Parathyroid adenoma (tissue), 2 donors: ENCODE measurements at regions not wholly inside any gene's neighbourhood (a gene's known extent, or its start where the extent isn't known, plus 50 kb on each side); places are given as distances from the start of the nearest gene placed in this dataset.

ENCODE experiments used
- H2AFZ ChIP-seq: fragments of 300-600 bp; sonication (generic); one replicate; pipeline ENCODE4 v1.7.0; 2017; ENCODE audit warnings: antibody characterized with exemption, mild to moderate bottlenecking
- H3K27ac ChIP-seq: fragments of 300-600 bp; sonication (generic); one replicate; pipeline ENCODE4 v1.7.0; 2017
- H3K27me3 ChIP-seq: fragments of 300-600 bp; sonication (generic); one replicate; pipeline ENCODE4 v1.7.0; 2017; ENCODE audit warnings: low read length; ENCODE audit not compliant: control insufficient read depth, insufficient read depth
- H3K36me3 ChIP-seq: fragments of 300-600 bp; sonication (generic); one replicate; pipeline ENCODE4 v1.7.0; 2017; ENCODE audit warnings: low read length; ENCODE audit not compliant: control insufficient read depth, insufficient read depth
- H3K4me1 ChIP-seq: fragments of 300-600 bp; sonication (generic); one replicate; pipeline ENCODE4 v1.7.0; 2017; ENCODE audit warnings: control low read depth
- H3K4me2 ChIP-seq: fragments of 300-600 bp; sonication (generic); one replicate; pipeline ENCODE4 v1.7.0; 2017; ENCODE audit warnings: low read length
- H3K4me3 ChIP-seq: fragments of 300-600 bp; sonication (generic); one replicate; pipeline ENCODE4 v1.7.0; 2017; ENCODE audit warnings: low read depth, low read length
- H3K79me2 ChIP-seq: fragments of 300-600 bp; sonication (generic); one replicate; pipeline ENCODE4 v1.7.0; 2017; ENCODE audit warnings: control low read depth
- H3K9ac ChIP-seq: fragments of 300-600 bp; sonication (generic); one replicate; pipeline ENCODE4 v1.7.0; 2017; ENCODE audit warnings: mild to moderate bottlenecking
- H3K9me3 ChIP-seq: fragments of 300-600 bp; sonication (generic); one replicate; pipeline ENCODE4 v1.7.0; 2017; ENCODE audit warnings: low read length; ENCODE audit not compliant: control insufficient read depth
- TF ChIP-seq, protein P1 (sequence below): fragments of 300-600 bp; sonication (generic); IDR thresholded peaks from one replicate; pipeline ENCODE4 v1.7.0; 2017; ENCODE audit warnings: antibody characterized with exemption, mild to moderate bottlenecking
- donor health status: primary hyperparathyroidism.

DNA sequence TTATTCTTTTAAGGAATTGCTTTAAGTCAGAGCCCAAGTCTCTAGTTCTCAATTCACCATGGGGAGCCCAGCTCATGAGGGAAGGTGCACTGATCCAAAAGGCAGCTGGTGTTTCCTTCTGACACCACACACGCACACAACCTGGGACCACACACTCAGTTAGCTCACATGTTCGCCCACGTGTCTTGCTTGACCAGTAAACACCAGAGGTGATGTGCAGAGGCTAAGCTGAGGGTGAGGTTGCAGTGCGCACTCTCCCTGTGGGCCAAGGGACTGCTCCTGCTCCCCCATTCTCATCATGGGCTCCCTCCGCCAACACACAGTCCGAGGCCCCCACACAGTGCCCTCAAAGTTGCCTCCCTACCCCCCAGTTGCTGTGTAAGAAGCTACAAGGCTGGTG is 70.8 kb upstream of the BZW1 start:
- no peak overlapping the region for H3K27ac ChIP-seq
- H3K79me2 ChIP-seq = no peaks in the 10 kb centered on the region
- H3K9me3 ChIP-seq = no peaks in the 10 kb centered on the region
- H3K9ac ChIP-seq = no peak overlapping the region
- no peak overlapping the region for H3K4me2 ChIP-seq
- no peak overlapping the region for H2AFZ ChIP-seq
- H3K36me3 ChIP-seq = no peaks in the 10 kb centered on the region
- TF ChIP-seq, protein P1, sequence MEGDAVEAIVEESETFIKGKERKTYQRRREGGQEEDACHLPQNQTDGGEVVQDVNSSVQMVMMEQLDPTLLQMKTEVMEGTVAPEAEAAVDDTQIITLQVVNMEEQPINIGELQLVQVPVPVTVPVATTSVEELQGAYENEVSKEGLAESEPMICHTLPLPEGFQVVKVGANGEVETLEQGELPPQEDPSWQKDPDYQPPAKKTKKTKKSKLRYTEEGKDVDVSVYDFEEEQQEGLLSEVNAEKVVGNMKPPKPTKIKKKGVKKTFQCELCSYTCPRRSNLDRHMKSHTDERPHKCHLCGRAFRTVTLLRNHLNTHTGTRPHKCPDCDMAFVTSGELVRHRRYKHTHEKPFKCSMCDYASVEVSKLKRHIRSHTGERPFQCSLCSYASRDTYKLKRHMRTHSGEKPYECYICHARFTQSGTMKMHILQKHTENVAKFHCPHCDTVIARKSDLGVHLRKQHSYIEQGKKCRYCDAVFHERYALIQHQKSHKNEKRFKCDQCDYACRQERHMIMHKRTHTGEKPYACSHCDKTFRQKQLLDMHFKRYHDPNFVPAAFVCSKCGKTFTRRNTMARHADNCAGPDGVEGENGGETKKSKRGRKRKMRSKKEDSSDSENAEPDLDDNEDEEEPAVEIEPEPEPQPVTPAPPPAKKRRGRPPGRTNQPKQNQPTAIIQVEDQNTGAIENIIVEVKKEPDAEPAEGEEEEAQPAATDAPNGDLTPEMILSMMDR = no peak
- H3K4me1 ChIP-seq = no peaks in the 10 kb centered on the region
- H3K4me3 ChIP-seq = no peak overlapping the region
- H3K27me3 ChIP-seq = no peaks in the 10 kb centered on the region

GRCh38 chr2:200741468-200742202 is 70.1 kb upstream of the BZW1 start:
- H3K9ac ChIP-seq = no peak overlapping the region
- peak overlapping the region; percentile 2 for H2AFZ ChIP-seq
- H3K4me2 ChIP-seq = no peak overlapping the region
- H3K9me3 ChIP-seq = no peaks in the 10 kb centered on the region
- H3K27me3 ChIP-seq = no peaks in the 10 kb centered on the region
- H3K27ac ChIP-seq = no peak overlapping the region
- H3K4me1 ChIP-seq = no peaks in the 10 kb centered on the region
- TF ChIP-seq, protein P1 = no peak
- H3K36me3 ChIP-seq = no peaks in the 10 kb centered on the region
- H3K4me3 ChIP-seq = no peak overlapping the region
- H3K79me2 ChIP-seq = no peaks in the 10 kb centered on the region

DNA sequence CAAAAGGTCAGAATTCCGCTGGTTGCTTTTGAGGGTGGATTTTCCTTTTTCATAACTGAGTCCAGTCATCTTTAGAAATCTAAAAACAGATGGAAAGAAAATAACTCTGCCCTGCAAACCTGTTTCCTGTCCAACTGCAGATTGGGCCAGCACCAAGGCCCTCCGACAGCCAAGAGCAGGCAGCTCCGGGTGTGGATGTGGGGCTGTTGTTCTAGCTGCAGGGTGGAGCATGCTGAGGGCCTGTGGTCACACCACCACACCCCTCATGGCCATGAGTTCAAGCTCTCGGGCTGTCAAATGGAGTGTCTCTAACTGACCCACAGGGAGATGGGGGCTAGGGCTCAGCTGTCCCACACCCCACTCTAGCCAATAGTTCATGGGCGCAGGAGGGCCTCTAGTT is 69.3 kb upstream of the BZW1 start:
- no peak overlapping the region for H2AFZ ChIP-seq
- H3K4me1 ChIP-seq = peaks cover 2% of the 10 kb centered on the region
- no peaks in the 10 kb centered on the region for H3K79me2 ChIP-seq
- no peak overlapping the region for H3K4me3 ChIP-seq
- H3K27me3 ChIP-seq = no peaks in the 10 kb centered on the region
- no peak overlapping the region for H3K27ac ChIP-seq
- TF ChIP-seq, protein P1 = no peak
- H3K9me3 ChIP-seq = no peaks in the 10 kb centered on the region
- H3K36me3 ChIP-seq = no peaks in the 10 kb centered on the region
- H3K9ac ChIP-seq = no peak overlapping the region
- H3K4me2 ChIP-seq = no peak overlapping the region

DNA sequence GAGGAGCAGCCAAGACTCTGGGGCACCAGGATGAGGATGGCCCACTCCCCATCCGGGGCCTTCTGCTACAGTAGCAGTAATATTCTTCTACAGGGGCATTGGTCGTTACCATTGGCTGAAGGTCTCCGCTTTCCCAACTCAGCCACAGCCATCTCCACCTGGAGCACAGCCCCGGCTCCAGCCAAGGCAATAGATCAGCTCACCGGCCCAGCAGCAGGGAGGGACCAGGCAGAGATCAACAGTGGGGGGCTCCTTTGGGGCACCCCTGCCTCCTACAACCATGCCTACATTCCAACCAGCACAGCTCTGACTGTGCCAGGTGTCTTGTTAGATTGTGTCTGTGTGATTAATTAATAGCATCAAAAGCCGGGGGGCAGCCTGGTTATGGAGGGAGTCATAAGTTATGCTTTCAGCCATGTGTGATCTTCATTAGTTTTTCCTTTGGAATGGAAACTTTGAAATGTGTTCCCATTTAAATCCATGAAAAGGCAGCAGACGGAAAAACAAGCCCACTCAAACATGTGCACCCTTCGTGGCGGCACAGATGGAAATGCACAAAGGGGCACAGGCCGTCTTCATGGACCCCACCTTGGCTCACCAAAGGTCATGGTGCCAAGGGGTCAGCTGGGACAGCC is 68.6 kb upstream of the BZW1 start:
- TF ChIP-seq, protein P1 = no peak
- Histone ChIP-seq H3K27ac (no peak overlapping the region), H3K9ac (no peak overlapping the region), H3K79me2 (no peaks in the 10 kb centered on the region), H3K4me1 (peaks cover 10% of the 10 kb centered on the region), H3K9me3 (no peaks in the 10 kb centered on the region), H2AFZ (no peak overlapping the region), H3K4me2 (no peak overlapping the region), H3K4me3 (no peak overlapping the region), H3K27me3 (no peaks in the 10 kb centered on the region), H3K36me3 (no peaks in the 10 kb centered on the region)

- H3K4me3 ChIP-seq = no peak overlapping the region
- peaks cover 12% of the 10 kb centered on the region for H3K4me1 ChIP-seq
- no peaks in the 10 kb centered on the region for H3K79me2 ChIP-seq
- H3K9ac ChIP-seq = no peak overlapping the region
- H3K9me3 ChIP-seq = no peaks in the 10 kb centered on the region
- no peak overlapping the region for H2AFZ ChIP-seq
- TF ChIP-seq, protein P1 = no peak
- no peaks in the 10 kb centered on the region for H3K27me3 ChIP-seq
- H3K27ac ChIP-seq = no peak overlapping the region
- H3K4me2 ChIP-seq = no peak overlapping the region
- H3K36me3 ChIP-seq = no peaks in the 10 kb centered on the region
Observed at GRCh38 chr2:200744201-200744602, 67.5 kb upstream of the BZW1 start.
